ENCODE measurements at regions not wholly inside any gene's neighbourhood (a gene's known extent, or its start where the extent isn't known, plus 50 kb on each side); places are given as distances from the start of the nearest gene placed in this dataset.

GRCh38 chr5:165882099-165882498, 2376.7 kb downstream of the MAT2B start:
- TF ChIP-seq POLR2A (IDR thresholded peaks at IDR 0.05; ENCODE audit: low read length) (no peak), GATA1 (IDR thresholded peaks at IDR 0.05; ENCODE audit: low read depth, low read length) (no peak)
